ENCODE measurements at regions not wholly inside any gene's neighbourhood (a gene's known extent, or its start where the extent isn't known, plus 50 kb on each side); places are given as distances from the start of the nearest gene placed in this dataset.

GRCh38 chr20:23254034-23254433, 96.6 kb upstream of the NXT1 start:
- no peak overlapping the region for H3K4me3 ChIP-seq (ENCODE audit: low read depth in 1 of 3, low read length in 3 of 3)
- no peak overlapping the region for H3K9ac ChIP-seq (ENCODE audit: low read depth in 1 of 2, low read length in 2 of 2)
- TF ChIP-seq GABPA (IDR thresholded peaks at IDR 0.05 in 1 of 2, conservative IDR thresholded peaks at IDR 0.05 in 1 of 2) (no peak), HNF4G (IDR thresholded peaks at IDR 0.05) (no peak), RXRA (IDR thresholded peaks at IDR 0.05) (no peak), FOXA2 (IDR thresholded peaks at IDR 0.05) (no peak), YY1 (IDR thresholded peaks at IDR 0.05) (no peak), HNF4A (conservative IDR thresholded peaks at IDR 0.05) (no peak)
- no peaks in the 10 kb centered on the region for H3K36me3 ChIP-seq (ENCODE audit: control insufficient read depth in 4 of 4, insufficient read depth in 3 of 4, low read depth in 1 of 4, low read length in 3 of 4)
- H3K9me3 ChIP-seq (ENCODE audit: control insufficient read depth in 4 of 4, low read length in 3 of 4), result no peaks in the 10 kb centered on the region
- H3K27ac ChIP-seq (ENCODE audit: low read depth in 1 of 2, low read length in 2 of 2), result no peak overlapping the region
- DNase-seq (ENCODE audit: low spot score), result peak; percentile 4
- no peaks in the 10 kb centered on the region for H3K27me3 ChIP-seq (ENCODE audit: control insufficient read depth in 4 of 4, insufficient read depth in 4 of 4, low read length in 3 of 4)
- 63% methylated on average over 5 of the region's 5 CpGs for WGBS
- peaks cover 0 to 4% (median 0%) of the 10 kb centered on the region in 4 donors for H3K4me1 ChIP-seq (ENCODE audit: control insufficient read depth in 4 of 4, insufficient read depth in 4 of 4, low read length in 3 of 4)

GRCh38 chr20:23253524-23253923, 97.1 kb upstream of the NXT1 start:
- no peaks in the 10 kb centered on the region for H3K36me3 ChIP-seq (ENCODE audit: control insufficient read depth in 4 of 4, insufficient read depth in 3 of 4, low read depth in 1 of 4, low read length in 3 of 4)
- no peak overlapping the region for H3K4me3 ChIP-seq (ENCODE audit: low read depth in 1 of 3, low read length in 3 of 3)
- 83% methylated on average over 3 of the region's 3 CpGs for WGBS
- no peaks in the 10 kb centered on the region for H3K9me3 ChIP-seq (ENCODE audit: control insufficient read depth in 4 of 4, low read length in 3 of 4)
- TF ChIP-seq JUND (IDR thresholded peaks at IDR 0.05) (no peak), TAF1 (conservative IDR thresholded peaks at IDR 0.05) (no peak), REST (IDR thresholded peaks at IDR 0.05) (no peak), NR2F2 (IDR thresholded peaks at IDR 0.05) (no peak), HNF4A (conservative IDR thresholded peaks at IDR 0.05) (no peak), GABPA (IDR thresholded peaks at IDR 0.05 in 1 of 2, conservative IDR thresholded peaks at IDR 0.05 in 1 of 2) (no peak), SP1 (IDR thresholded peaks at IDR 0.05) (no peak), ZBTB33 (IDR thresholded peaks at IDR 0.05) (no peak)
- H3K4me1 ChIP-seq (ENCODE audit: control insufficient read depth in 4 of 4, insufficient read depth in 4 of 4, low read length in 3 of 4), result peaks cover 0 to 4% (median 0%) of the 10 kb centered on the region in 4 donors
- H3K27me3 ChIP-seq (ENCODE audit: control insufficient read depth in 4 of 4, insufficient read depth in 4 of 4, low read length in 3 of 4), result no peaks in the 10 kb centered on the region
- no peak overlapping the region for H3K9ac ChIP-seq (ENCODE audit: low read depth in 1 of 2, low read length in 2 of 2)
- no peak overlapping the region for H3K27ac ChIP-seq (ENCODE audit: low read depth in 1 of 2, low read length in 2 of 2)
- peak; percentile 3 for DNase-seq (ENCODE audit: low spot score)

- Histone ChIP-seq H3K4me3 (ENCODE audit: low read depth in 1 of 3, low read length in 3 of 3) (no peak overlapping the region), H3K9ac (ENCODE audit: low read depth in 1 of 2, low read length in 2 of 2) (no peak overlapping the region), H3K9me3 (ENCODE audit: control insufficient read depth in 4 of 4, low read length in 3 of 4) (no peaks in the 10 kb centered on the region), H3K36me3 (ENCODE audit: control insufficient read depth in 4 of 4, insufficient read depth in 3 of 4, low read depth in 1 of 4, low read length in 3 of 4) (no peaks in the 10 kb centered on the region), H3K27ac (ENCODE audit: low read depth in 1 of 2, low read length in 2 of 2) (no peak overlapping the region), H3K27me3 (ENCODE audit: control insufficient read depth in 4 of 4, insufficient read depth in 4 of 4, low read length in 3 of 4) (peaks cover 0 to 5% (median 0%) of the 10 kb centered on the region in 4 donors), H3K4me1 (ENCODE audit: control insufficient read depth in 4 of 4, insufficient read depth in 4 of 4, low read length in 3 of 4) (no peaks in the 10 kb centered on the region)
- DNase-seq (ENCODE audit: low spot score), result no peak
- WGBS, result 81% methylated on average over 6 of the region's 6 CpGs
- TF ChIP-seq TAF1 (conservative IDR thresholded peaks at IDR 0.05) (no peak), HNF4A (conservative IDR thresholded peaks at IDR 0.05) (no peak), FOXA1 (IDR thresholded peaks at IDR 0.05) (no peak), REST (IDR thresholded peaks at IDR 0.05) (no peak), HNF4G (IDR thresholded peaks at IDR 0.05) (no peak), GABPA (IDR thresholded peaks at IDR 0.05 in 1 of 2, conservative IDR thresholded peaks at IDR 0.05 in 1 of 2) (no peak), NR2F2 (IDR thresholded peaks at IDR 0.05) (no peak), YY1 (IDR thresholded peaks at IDR 0.05) (no peak), SP1 (IDR thresholded peaks at IDR 0.05) (no peak), FOXA2 (IDR thresholded peaks at IDR 0.05) (no peak), RXRA (IDR thresholded peaks at IDR 0.05) (no peak), JUND (IDR thresholded peaks at IDR 0.05) (no peak), RAD21 (IDR thresholded peaks at IDR 0.05) (no peak), CTCF (IDR thresholded peaks at IDR 0.05; ENCODE audit: low read depth, low read length, missing input control) (no peak), EGR1 (IDR thresholded peaks at IDR 0.05; ENCODE audit: low read depth in 2 of 2) (no peak)
Observed at GRCh38 chr20:23251779-23252178, 98.8 kb upstream of the NXT1 start.
